ENCODE measurements at regions not wholly inside any gene's neighbourhood (a gene's known extent, or its start where the extent isn't known, plus 50 kb on each side); places are given as distances from the start of the nearest gene placed in this dataset.

- no peak for DNase-seq (ENCODE audit: low spot score)
- in situ Hi-C loops (cut with MboI; ENCODE audit: low sequenced_read_pairs, unreplicated experiment) = no loop called here
- TF ChIP-seq CTCF (IDR thresholded peaks at IDR 0.05; ENCODE audit: borderline replicate concordance, control extremely low read depth, extremely low read depth, insufficient read depth, missing control alignments) = no peak
These were observed 444.4 kb upstream of the IGFBP7 start for GRCh38 chr4:57554556-57555092.

GRCh38 chr4:57553728-57554127 lies 443.5 kb upstream of the IGFBP7 start:
- DNase-seq (ENCODE audit: low spot score) = no peak
- in situ Hi-C loops (cut with MboI; ENCODE audit: low sequenced_read_pairs, unreplicated experiment) = no loop called here
- TF ChIP-seq CTCF (IDR thresholded peaks at IDR 0.05; ENCODE audit: borderline replicate concordance, control extremely low read depth, extremely low read depth, insufficient read depth, missing control alignments) = no peak

- no peak for TF ChIP-seq CTCF (IDR thresholded peaks at IDR 0.05; ENCODE audit: borderline replicate concordance, control extremely low read depth, extremely low read depth, insufficient read depth, missing control alignments)
- DNase-seq (ENCODE audit: low spot score) = no peak
- in situ Hi-C loops (cut with MboI; ENCODE audit: low sequenced_read_pairs, unreplicated experiment) = no loop called here
These were observed 440.0 kb upstream of the IGFBP7 start for GRCh38 chr4:57550198-57550597.

GRCh38 chr4:57548856-57549255 lies 438.7 kb upstream of the IGFBP7 start:
- TF ChIP-seq CTCF (IDR thresholded peaks at IDR 0.05; ENCODE audit: borderline replicate concordance, control extremely low read depth, extremely low read depth, insufficient read depth, missing control alignments) = no peak
- in situ Hi-C loops (cut with MboI; ENCODE audit: low sequenced_read_pairs, unreplicated experiment) = no loop called here
- no peak for DNase-seq (ENCODE audit: low spot score)

GRCh38 chr4:57544811-57545654 lies 434.8 kb upstream of the IGFBP7 start:
- in situ Hi-C loops (cut with MboI; ENCODE audit: low sequenced_read_pairs, unreplicated experiment) = no loop called here
- no peak for TF ChIP-seq CTCF (IDR thresholded peaks at IDR 0.05; ENCODE audit: borderline replicate concordance, control extremely low read depth, extremely low read depth, insufficient read depth, missing control alignments)

GRCh38 chr4:57504797-57505530 lies 394.8 kb upstream of the IGFBP7 start:
- TF ChIP-seq CTCF (IDR thresholded peaks at IDR 0.05; ENCODE audit: borderline replicate concordance, control extremely low read depth, extremely low read depth, insufficient read depth, missing control alignments) = no peak
- DNase-seq (ENCODE audit: low spot score) = no peak
- in situ Hi-C loops (cut with MboI; ENCODE audit: low sequenced_read_pairs, unreplicated experiment) = no loop called here

More at GRCh38 chr4:57544811-57545654, 434.8 kb upstream of the IGFBP7 start:
- DNase-seq (ENCODE audit: low spot score) = no peak
